ENCODE measurements at regions not wholly inside any gene's neighbourhood (a gene's known extent, or its start where the extent isn't known, plus 50 kb on each side); places are given as distances from the start of the nearest gene placed in this dataset.

DNA sequence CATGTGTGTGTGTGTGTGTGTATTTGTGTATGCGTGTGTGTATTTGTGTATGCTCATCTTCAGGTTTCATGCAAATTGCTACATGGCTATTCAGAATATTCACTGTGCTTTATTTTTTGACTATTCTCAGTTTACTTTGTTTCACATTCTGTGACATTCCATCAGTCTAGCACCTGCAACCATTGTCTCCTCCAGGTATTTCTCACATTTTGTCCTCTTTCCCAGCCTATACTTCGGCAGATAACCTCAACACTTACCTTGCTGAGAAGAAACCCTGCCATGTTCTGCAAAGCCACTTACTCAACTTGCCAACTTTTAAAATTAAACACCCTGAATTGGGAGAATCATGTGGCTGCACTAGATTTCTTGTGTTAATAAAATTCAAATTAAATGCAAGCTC, 135.4 kb upstream of the REG3A start:
- no TSS peak for BruUV-seq (replicated peaks)
- Histone ChIP-seq H3K9me1 (ENCODE audit: control insufficient read depth, insufficient read depth, low read length) (no peaks in the 10 kb centered on the region), H3K27me3 (ENCODE audit: control insufficient read depth in 2 of 2, insufficient read depth in 2 of 2, low read length in 2 of 2) (no peaks in the 10 kb centered on the region), H3K27ac (ENCODE audit: extremely low read depth, low read depth, low read length) (no peak overlapping the region), H2AFZ (ENCODE audit: low read depth, low read length) (no peak overlapping the region), H3K9me3 (replicated peaks; ENCODE audit: control insufficient read depth, insufficient read depth, low read depth, low read length) (no peaks in the 10 kb centered on the region), H3K9ac (ENCODE audit: insufficient read depth in 1 of 2, low read depth in 2 of 2, low read length in 2 of 2) (no peak overlapping the region), H3K4me3 (no peak overlapping the region), H3K4me2 (ENCODE audit: insufficient read depth, low read length) (no peak overlapping the region), H3K4me1 (replicated peaks in 1 of 2; ENCODE audit: control insufficient read depth in 2 of 2, insufficient read depth in 2 of 2, low read length in 2 of 2) (no peaks in the 10 kb centered on the region), H4K20me1 (replicated peaks; ENCODE audit: control insufficient read depth, insufficient read depth, low read length) (no peaks in the 10 kb centered on the region), H3K79me2 (ENCODE audit: control insufficient read depth, insufficient read depth, low read length) (no peaks in the 10 kb centered on the region), H3K36me3 (ENCODE audit: control insufficient read depth, insufficient read depth, low read length) (no peaks in the 10 kb centered on the region)
- ATAC-seq (no peak), FAIRE-seq (no peak), DNase-seq (ENCODE audit: extremely low read depth in 1 of 4, low spot score in 3 of 4) (no peak)
- ChIA-PET POLR2A (no interaction called here), CTCF (ENCODE audit: low intra/inter-chr PET ratio) (no interaction called here)
- intact Hi-C loops (cut with micrococcal nuclease): no loop called here
- WGBS (ENCODE audit: insufficient coverage, low coverage, missing lambda C conversion rate): 3% methylated on average over 2 of the region's 2 CpGs
- in situ Hi-C loops (cut with MboI): no loop called here
- TF ChIP-seq JUN (IDR thresholded peaks at IDR 0.05; ENCODE audit: borderline replicate concordance, low read depth, low read length): no peak
- no peak for TF ChIP-seq JUN (CRISPR knock-in tag; IDR thresholded peaks at IDR 0.05; ENCODE audit: borderline replicate concordance)
- TF ChIP-seq SMARCC2 (IDR thresholded peaks at IDR 0.05; ENCODE audit: low read depth): no peak
- TF ChIP-seq, protein P1, sequence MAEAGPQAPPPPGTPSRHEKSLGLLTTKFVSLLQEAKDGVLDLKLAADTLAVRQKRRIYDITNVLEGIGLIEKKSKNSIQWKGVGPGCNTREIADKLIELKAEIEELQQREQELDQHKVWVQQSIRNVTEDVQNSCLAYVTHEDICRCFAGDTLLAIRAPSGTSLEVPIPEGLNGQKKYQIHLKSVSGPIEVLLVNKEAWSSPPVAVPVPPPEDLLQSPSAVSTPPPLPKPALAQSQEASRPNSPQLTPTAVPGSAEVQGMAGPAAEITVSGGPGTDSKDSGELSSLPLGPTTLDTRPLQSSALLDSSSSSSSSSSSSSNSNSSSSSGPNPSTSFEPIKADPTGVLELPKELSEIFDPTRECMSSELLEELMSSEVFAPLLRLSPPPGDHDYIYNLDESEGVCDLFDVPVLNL (CRISPR knock-in tag; IDR thresholded peaks at IDR 0.05; ENCODE audit: low read depth): no peak
- no peak for TF ChIP-seq ZNF830 (CRISPR knock-in tag; IDR thresholded peaks at IDR 0.05)
- TF ChIP-seq, protein P2, sequence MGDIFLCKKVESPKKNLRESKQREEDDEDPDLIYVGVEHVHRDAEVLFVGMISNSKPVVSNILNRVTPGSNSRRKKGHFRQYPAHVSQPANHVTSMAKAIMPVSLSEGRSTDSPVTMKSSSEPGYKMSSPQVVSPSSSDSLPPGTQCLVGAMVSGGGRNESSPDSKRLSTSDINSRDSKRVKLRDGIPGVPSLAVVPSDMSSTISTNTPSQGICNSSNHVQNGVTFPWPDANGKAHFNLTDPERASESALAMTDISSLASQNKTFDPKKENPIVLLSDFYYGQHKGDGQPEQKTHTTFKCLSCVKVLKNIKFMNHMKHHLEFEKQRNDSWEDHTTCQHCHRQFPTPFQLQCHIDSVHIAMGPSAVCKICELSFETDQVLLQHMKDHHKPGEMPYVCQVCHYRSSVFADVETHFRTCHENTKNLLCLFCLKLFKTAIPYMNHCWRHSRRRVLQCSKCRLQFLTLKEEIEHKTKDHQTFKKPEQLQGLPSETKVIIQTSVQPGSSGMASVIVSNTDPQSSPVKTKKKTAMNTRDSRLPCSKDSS (IDR thresholded peaks at IDR 0.05; ENCODE audit: low read depth, partially characterized antibody): no peak
- TF ChIP-seq ZBTB7A (IDR thresholded peaks at IDR 0.05; ENCODE audit: borderline replicate concordance, control insufficient read depth, low read depth, low read length): no peak
- TF ChIP-seq, protein P3, sequence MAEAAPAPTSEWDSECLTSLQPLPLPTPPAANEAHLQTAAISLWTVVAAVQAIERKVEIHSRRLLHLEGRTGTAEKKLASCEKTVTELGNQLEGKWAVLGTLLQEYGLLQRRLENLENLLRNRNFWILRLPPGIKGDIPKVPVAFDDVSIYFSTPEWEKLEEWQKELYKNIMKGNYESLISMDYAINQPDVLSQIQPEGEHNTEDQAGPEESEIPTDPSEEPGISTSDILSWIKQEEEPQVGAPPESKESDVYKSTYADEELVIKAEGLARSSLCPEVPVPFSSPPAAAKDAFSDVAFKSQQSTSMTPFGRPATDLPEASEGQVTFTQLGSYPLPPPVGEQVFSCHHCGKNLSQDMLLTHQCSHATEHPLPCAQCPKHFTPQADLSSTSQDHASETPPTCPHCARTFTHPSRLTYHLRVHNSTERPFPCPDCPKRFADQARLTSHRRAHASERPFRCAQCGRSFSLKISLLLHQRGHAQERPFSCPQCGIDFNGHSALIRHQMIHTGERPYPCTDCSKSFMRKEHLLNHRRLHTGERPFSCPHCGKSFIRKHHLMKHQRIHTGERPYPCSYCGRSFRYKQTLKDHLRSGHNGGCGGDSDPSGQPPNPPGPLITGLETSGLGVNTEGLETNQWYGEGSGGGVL (CRISPR knock-in tag; IDR thresholded peaks at IDR 0.05): no peak
- TF ChIP-seq FOSL1 (tag; conservative IDR thresholded peaks at IDR 0.05): no peak
- no peak for TF ChIP-seq FOXJ3 (CRISPR knock-in tag; IDR thresholded peaks at IDR 0.05)
